DND-41 (cell line): ENCODE measurements at regions not wholly inside any gene's neighbourhood (a gene's known extent, or its start where the extent isn't known, plus 50 kb on each side); places are given as distances from the start of the nearest gene placed in this dataset.

Experiments used
- ATAC-seq: fragments of 200-7000 bp; cut with Tn5 transposase; 3 replicates; pipeline ENCODE4 v1.9.1; 2021; ENCODE audit warnings: low read depth; ENCODE audit not compliant: insufficient read depth
- DNase-seq: peaks from one replicate; pipeline ENCODE4 v3.0.0-alpha.2; 2020
- H2AFZ ChIP-seq: 2 replicates; pipeline ENCODE4 v1.6.0; 2012; ENCODE audit warnings: low read depth, low read length
- H3K27ac ChIP-seq: 2 replicates; pipeline ENCODE4 v1.5.1; 2012; ENCODE audit warnings: low read length, inconsistent platforms
- H3K27me3 ChIP-seq: fragments of 200-600 bp; sonication (generic); 2 replicates; pipeline ENCODE4 v1.6.0; 2012; ENCODE audit warnings: low read length, mild to moderate bottlenecking, inconsistent platforms; ENCODE audit not compliant: insufficient read depth, poor library complexity
- H3K36me3 ChIP-seq: 2 replicates; pipeline ENCODE4 v1.5.1; 2012; ENCODE audit warnings: low read length, inconsistent platforms; ENCODE audit not compliant: insufficient read depth
- H3K4me1 ChIP-seq: 2 replicates; pipeline ENCODE4 v1.5.1; 2012; ENCODE audit warnings: mild to moderate bottlenecking, low read length; ENCODE audit not compliant: insufficient read depth
- H3K4me2 ChIP-seq: 2 replicates; pipeline ENCODE4 v1.6.0; 2012; ENCODE audit warnings: mild to moderate bottlenecking, moderate library complexity, low read length, inconsistent platforms; ENCODE audit not compliant: insufficient read depth
- H3K4me3 ChIP-seq, 2 experiments: fragments of 200-600 bp in 1 of 2; shearing (Covaris generic) in 1 of 2; 2 replicates each; pipeline ENCODE4 v1.5.1; 2012 to 2016; ENCODE audit warnings: inconsistent platforms in 2 of 2, low read length in 2 of 2, mild to moderate bottlenecking in 2 of 2, low read depth in 1 of 2, moderate library complexity in 1 of 2
- H3K79me2 ChIP-seq: 2 replicates; pipeline ENCODE4 v1.6.0; 2012; ENCODE audit warnings: low read length, inconsistent platforms; ENCODE audit not compliant: insufficient read depth
- H3K9ac ChIP-seq: 2 replicates; pipeline ENCODE4 v1.6.0; 2012; ENCODE audit warnings: low read depth, mild to moderate bottlenecking, inconsistent platforms, low read length, moderate library complexity
- H3K9me3 ChIP-seq: 2 replicates; pipeline ENCODE4 v1.5.1; 2012; ENCODE audit warnings: low read length, moderate library complexity, mild to moderate bottlenecking, inconsistent platforms; ENCODE audit not compliant: insufficient read depth, severe bottlenecking
- H4K20me1 ChIP-seq: 2 replicates; pipeline ENCODE4 v1.6.0; 2012; ENCODE audit warnings: low read length; ENCODE audit not compliant: insufficient read depth
- EZH2 ChIP-seq: IDR thresholded peaks from 3 replicates; pipeline ENCODE4 v1.6.1; 2012; ENCODE audit warnings: borderline replicate concordance, low read depth, mild to moderate bottlenecking, moderate library complexity, low read length, inconsistent platforms; ENCODE audit not compliant: severe bottlenecking
- TF ChIP-seq, protein P1 (sequence below): IDR thresholded peaks from 2 replicates; pipeline ENCODE4 v1.5.1; 2012; ENCODE audit warnings: borderline replicate concordance, low read length, moderate library complexity, mild to moderate bottlenecking; ENCODE audit not compliant: poor library complexity, severe bottlenecking; ENCODE audit errors: extremely low read depth

DNA sequence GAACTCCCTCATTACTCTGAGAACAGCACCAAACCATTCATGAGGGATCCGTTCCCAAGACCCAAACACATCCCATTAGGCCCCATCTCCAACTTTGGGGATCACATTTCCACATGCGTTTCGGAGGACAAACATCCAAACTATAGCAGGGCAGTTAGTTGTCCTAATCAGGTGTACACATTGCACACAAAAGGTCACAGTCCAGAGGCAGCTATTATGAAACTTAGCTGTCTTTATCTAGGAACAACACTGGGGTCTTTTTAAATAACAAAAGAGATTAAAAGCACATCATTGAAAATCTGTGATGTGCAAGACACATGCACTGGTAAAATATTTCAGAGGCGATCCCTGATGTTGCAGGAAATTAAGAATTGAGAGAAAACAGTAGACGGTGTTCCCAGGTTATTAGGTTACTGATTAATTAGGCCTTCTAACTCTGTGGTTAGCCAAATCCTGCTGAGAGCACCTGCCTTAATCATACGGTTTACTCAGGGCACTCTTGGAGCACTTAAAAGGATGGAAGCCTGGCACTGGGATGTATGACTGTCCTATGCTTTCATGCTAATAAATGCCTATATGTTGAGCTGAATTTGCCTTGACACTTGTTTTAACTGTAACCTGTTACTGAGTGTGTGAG, 1574.5 kb upstream of the WWC1 start:
- H3K4me1 ChIP-seq = no peaks in the 10 kb centered on the region
- ATAC-seq (no peak), DNase-seq (no peak)
- H3K27me3 ChIP-seq = no peaks in the 10 kb centered on the region
- no peak overlapping the region for H2AFZ ChIP-seq
- no peaks in the 10 kb centered on the region for H3K9me3 ChIP-seq
- no peak for TF ChIP-seq EZH2
- TF ChIP-seq, protein P1, sequence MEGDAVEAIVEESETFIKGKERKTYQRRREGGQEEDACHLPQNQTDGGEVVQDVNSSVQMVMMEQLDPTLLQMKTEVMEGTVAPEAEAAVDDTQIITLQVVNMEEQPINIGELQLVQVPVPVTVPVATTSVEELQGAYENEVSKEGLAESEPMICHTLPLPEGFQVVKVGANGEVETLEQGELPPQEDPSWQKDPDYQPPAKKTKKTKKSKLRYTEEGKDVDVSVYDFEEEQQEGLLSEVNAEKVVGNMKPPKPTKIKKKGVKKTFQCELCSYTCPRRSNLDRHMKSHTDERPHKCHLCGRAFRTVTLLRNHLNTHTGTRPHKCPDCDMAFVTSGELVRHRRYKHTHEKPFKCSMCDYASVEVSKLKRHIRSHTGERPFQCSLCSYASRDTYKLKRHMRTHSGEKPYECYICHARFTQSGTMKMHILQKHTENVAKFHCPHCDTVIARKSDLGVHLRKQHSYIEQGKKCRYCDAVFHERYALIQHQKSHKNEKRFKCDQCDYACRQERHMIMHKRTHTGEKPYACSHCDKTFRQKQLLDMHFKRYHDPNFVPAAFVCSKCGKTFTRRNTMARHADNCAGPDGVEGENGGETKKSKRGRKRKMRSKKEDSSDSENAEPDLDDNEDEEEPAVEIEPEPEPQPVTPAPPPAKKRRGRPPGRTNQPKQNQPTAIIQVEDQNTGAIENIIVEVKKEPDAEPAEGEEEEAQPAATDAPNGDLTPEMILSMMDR = no peak
- no peak overlapping the region for H3K27ac ChIP-seq
- no peaks in the 10 kb centered on the region for H4K20me1 ChIP-seq
- no peak overlapping the region for H3K4me3 ChIP-seq
- H3K36me3 ChIP-seq = no peaks in the 10 kb centered on the region
- no peaks in the 10 kb centered on the region for H3K79me2 ChIP-seq
- no peak overlapping the region for H3K4me2 ChIP-seq
- no peak overlapping the region for H3K9ac ChIP-seq

DNA sequence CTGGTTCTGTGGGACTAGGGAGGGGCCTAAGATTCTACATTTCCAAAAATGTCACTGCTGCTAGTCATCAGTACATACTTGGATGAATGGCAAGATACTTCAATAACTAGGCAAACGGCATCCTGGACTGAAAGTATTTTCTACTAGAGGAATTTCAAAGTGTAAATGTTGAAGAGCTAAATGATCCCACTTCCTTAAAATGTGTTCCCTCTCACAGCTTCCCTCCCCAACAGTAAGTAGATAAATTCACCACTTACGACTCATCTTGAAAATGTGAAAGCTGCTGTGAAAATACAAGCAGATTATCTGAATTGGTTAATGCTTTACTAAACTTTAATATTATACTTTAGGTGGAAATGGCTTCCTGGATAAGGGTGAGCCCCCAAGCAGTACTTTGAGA, 1571.5 kb upstream of the WWC1 start:
- H3K27ac ChIP-seq = no peak overlapping the region
- H3K79me2 ChIP-seq = no peaks in the 10 kb centered on the region
- no peaks in the 10 kb centered on the region for H3K27me3 ChIP-seq
- ATAC-seq = no peak
- H3K9me3 ChIP-seq = no peaks in the 10 kb centered on the region
- TF ChIP-seq, protein P1 = no peak
- no peak for TF ChIP-seq EZH2
- no peaks in the 10 kb centered on the region for H4K20me1 ChIP-seq
- no peaks in the 10 kb centered on the region for H3K36me3 ChIP-seq
- H2AFZ ChIP-seq = no peak overlapping the region
- H3K9ac ChIP-seq = no peak overlapping the region
- H3K4me2 ChIP-seq = no peak overlapping the region
- H3K4me3 ChIP-seq = no peak overlapping the region
- H3K4me1 ChIP-seq = peaks cover 10% of the 10 kb centered on the region
- DNase-seq = no peak

DNA sequence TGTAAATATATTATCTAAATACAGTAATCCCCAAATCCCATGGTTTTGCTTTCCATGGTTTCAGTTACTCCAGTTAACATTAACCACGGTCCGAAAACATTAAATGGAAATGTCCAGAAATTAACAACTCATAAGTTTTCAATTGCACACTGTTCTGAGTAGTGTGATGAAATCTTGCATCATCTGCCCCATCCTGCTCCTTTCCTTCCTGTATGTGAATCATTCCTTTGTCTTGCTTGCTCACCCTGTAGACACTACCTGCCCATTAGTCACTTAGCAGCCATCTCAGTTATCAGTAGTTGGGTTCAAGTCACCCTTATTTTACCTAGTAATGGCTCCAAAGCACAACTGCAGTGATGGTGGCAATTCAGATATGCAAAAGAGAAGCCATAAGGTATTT, 1568.5 kb upstream of the WWC1 start:
- no peaks in the 10 kb centered on the region for H3K27me3 ChIP-seq
- H3K9me3 ChIP-seq = no peaks in the 10 kb centered on the region
- ATAC-seq = peak; percentile 61; the same call in 2 of the 3 replicates
- peak; percentile 8 for DNase-seq
- no peak overlapping the region for H3K9ac ChIP-seq
- TF ChIP-seq, protein P1 = no peak
- TF ChIP-seq EZH2 = no peak
- H3K36me3 ChIP-seq = no peaks in the 10 kb centered on the region
- H3K4me3 ChIP-seq = no peak overlapping the region
- H4K20me1 ChIP-seq = no peaks in the 10 kb centered on the region
- H3K4me2 ChIP-seq = no peak overlapping the region
- H3K79me2 ChIP-seq = no peaks in the 10 kb centered on the region
- H3K4me1 ChIP-seq = peaks cover 10% of the 10 kb centered on the region
- 0 out of 2 replicates have a peak overlapping the region, but pooled peaks have one; percentile 47 for H2AFZ ChIP-seq
- H3K27ac ChIP-seq = peak overlapping the region; percentile 18; the same call in 1 of the 2 replicates
